H9 (cell line): ENCODE measurements at regions not wholly inside any gene's neighbourhood (a gene's known extent, or its start where the extent isn't known, plus 50 kb on each side); places are given as distances from the start of the nearest gene placed in this dataset.

Experiments
- DNase-seq: peaks from one replicate; pipeline ENCODE4 v3.0.0-alpha.2; 2017
- H2AFZ ChIP-seq: one replicate; pipeline ENCODE4 v1.6.1; 2013; ENCODE audit warnings: mild to moderate bottlenecking, low read length, control low read depth, moderate library complexity
- H2AK5ac ChIP-seq: 2 replicates; pipeline ENCODE4 v1.6.1; 2013; ENCODE audit warnings: low read length, control low read depth, mixed read lengths; ENCODE audit not compliant: insufficient read length
- H2BK120ac ChIP-seq: one replicate; pipeline ENCODE4 v1.6.1; 2013; ENCODE audit warnings: low read depth, mild to moderate bottlenecking, low read length, control low read depth, inconsistent platforms; ENCODE audit not compliant: poor library complexity, severe bottlenecking
- H2BK12ac ChIP-seq: 2 replicates; pipeline ENCODE4 v1.6.1; 2013; ENCODE audit warnings: low read length, control low read depth, mixed read lengths, low read depth; ENCODE audit not compliant: insufficient read length
- H2BK15ac ChIP-seq: 2 replicates; pipeline ENCODE4 v1.6.1; 2013; ENCODE audit warnings: low read depth, low read length, control low read depth
- H2BK20ac ChIP-seq: one replicate; pipeline ENCODE4 v1.6.1; 2013; ENCODE audit warnings: low read depth, mild to moderate bottlenecking, low read length, control low read depth, inconsistent platforms; ENCODE audit not compliant: poor library complexity, severe bottlenecking
- H2BK5ac ChIP-seq: 2 replicates; pipeline ENCODE4 v1.6.1; 2013; ENCODE audit warnings: low read length, control low read depth, mixed read lengths; ENCODE audit not compliant: insufficient read length
- H3K14ac ChIP-seq: 2 replicates; pipeline ENCODE4 v1.6.1; 2013; ENCODE audit warnings: low read length, control low read depth; ENCODE audit not compliant: insufficient read depth
- H3K18ac ChIP-seq: 2 replicates; pipeline ENCODE4 v1.6.1; 2013; ENCODE audit warnings: low read depth, mild to moderate bottlenecking, mixed read lengths, low read length, control low read depth; ENCODE audit not compliant: insufficient read length
- H3K23ac ChIP-seq: 2 replicates; pipeline ENCODE4 v1.6.1; 2013; ENCODE audit warnings: low read length, control low read depth, mixed read lengths, low read depth; ENCODE audit not compliant: insufficient read length
- H3K23me2 ChIP-seq: 2 replicates; pipeline ENCODE4 v1.6.1; 2013; ENCODE audit warnings: low read depth, mild to moderate bottlenecking, mixed read lengths, low read length, control low read depth; ENCODE audit not compliant: insufficient read length, poor library complexity, severe bottlenecking
- H3K27ac ChIP-seq: 2 replicates; pipeline ENCODE4 v1.5.1; 2013; ENCODE audit warnings: low read length, control low read depth, mixed read lengths, low read depth; ENCODE audit not compliant: insufficient read length
- H3K27me3 ChIP-seq: 2 replicates; pipeline ENCODE4 v1.6.1; 2013; ENCODE audit warnings: low read length, control low read depth, inconsistent platforms; ENCODE audit not compliant: insufficient read depth
- H3K4ac ChIP-seq: 2 replicates; pipeline ENCODE4 v1.6.1; 2013; ENCODE audit warnings: low read depth, mild to moderate bottlenecking, control low read depth, inconsistent platforms, low read length, moderate library complexity
- H3K4me1 ChIP-seq: 2 replicates; pipeline ENCODE4 v1.6.1; 2013; ENCODE audit warnings: low read length, control low read depth, inconsistent platforms; ENCODE audit not compliant: insufficient read depth
- H3K4me2 ChIP-seq: 2 replicates; pipeline ENCODE4 v1.6.1; 2013; ENCODE audit warnings: low read length, control low read depth, mixed read lengths; ENCODE audit not compliant: insufficient read length, insufficient read depth
- H3K56ac ChIP-seq: 2 replicates; pipeline ENCODE4 v1.6.1; 2013; ENCODE audit warnings: low read depth, mild to moderate bottlenecking, mixed read lengths, low read length, control low read depth; ENCODE audit not compliant: insufficient read length
- H3K79me1 ChIP-seq: 2 replicates; pipeline ENCODE4 v1.6.1; 2013; ENCODE audit warnings: low read depth, mild to moderate bottlenecking, moderate library complexity, low read length, control low read depth, inconsistent platforms; ENCODE audit not compliant: insufficient read depth, poor library complexity, severe bottlenecking
- H3K79me2 ChIP-seq: 2 replicates; pipeline ENCODE4 v1.6.1; 2013; ENCODE audit warnings: low read length, control low read depth, inconsistent platforms; ENCODE audit not compliant: insufficient read depth
- H3K9ac ChIP-seq: 2 replicates; pipeline ENCODE4 v1.6.1; 2013; ENCODE audit warnings: low read length, control low read depth, mixed read lengths; ENCODE audit not compliant: insufficient read length; ENCODE audit errors: extremely low read depth
- H3K9me3 ChIP-seq: one replicate; pipeline ENCODE4 v1.6.1; 2013; ENCODE audit warnings: low read depth, low read length, inconsistent platforms; ENCODE audit not compliant: control insufficient read depth
- H3T11ph ChIP-seq: one replicate; pipeline ENCODE4 v1.6.1; 2013; ENCODE audit warnings: mild to moderate bottlenecking, low read length, control low read depth, inconsistent platforms
- H4K20me1 ChIP-seq: one replicate; pipeline ENCODE4 v1.6.1; 2013; ENCODE audit not compliant: control insufficient read depth, insufficient read length, insufficient read depth
- H4K5ac ChIP-seq: 2 replicates; pipeline ENCODE4 v1.6.1; 2013; ENCODE audit warnings: low read depth, mild to moderate bottlenecking, mixed read lengths, low read length, control low read depth; ENCODE audit not compliant: insufficient read length
- H4K8ac ChIP-seq: replicated peaks from 2 replicates; pipeline ENCODE4 v1.6.1; 2013; ENCODE audit warnings: low read length, control low read depth, mixed read lengths, low read depth; ENCODE audit not compliant: insufficient read length
- H4K91ac ChIP-seq: 2 replicates; pipeline ENCODE4 v1.6.1; 2013; ENCODE audit warnings: low read depth, mild to moderate bottlenecking, moderate library complexity, mixed read lengths, low read length, control low read depth; ENCODE audit not compliant: insufficient read length
- H3K27ac Mint-ChIP-seq, 3 experiments: 2 replicates in 2 of 3; 3 replicates in 1 of 3; pipeline ENCODE4 v1.8.0; 2020 to 2021; ENCODE audit warnings: mixed read lengths in 3 of 3, mild to moderate bottlenecking in 1 of 3, moderate library complexity in 1 of 3
- H3K27me3 Mint-ChIP-seq: 2 replicates; pipeline ENCODE4 v1.8.0; 2021; ENCODE audit warnings: low read depth, mild to moderate bottlenecking, moderate library complexity, mixed read lengths
- H3K36me3 Mint-ChIP-seq, 3 experiments: 2 replicates in 2 of 3; 3 replicates in 1 of 3; pipeline ENCODE4 v1.8.0; 2020 to 2021; ENCODE audit warnings: low read depth in 3 of 3, mixed read lengths in 3 of 3; ENCODE audit not compliant: insufficient read depth in 1 of 3
- H3K4me1 Mint-ChIP-seq, 2 experiments: 2 replicates each; pipeline ENCODE4 v1.8.0; 2020; ENCODE audit warnings: mixed read lengths in 2 of 2
- H3K4me3 Mint-ChIP-seq, 2 experiments: 2 replicates in 1 of 2; 3 replicates in 1 of 2; pipeline ENCODE4 v1.8.0; 2020 to 2021; ENCODE audit warnings: mild to moderate bottlenecking in 2 of 2, mixed read lengths in 2 of 2, moderate library complexity in 1 of 2
- H3K9me3 Mint-ChIP-seq, 2 experiments: 2 replicates in 1 of 2; 3 replicates in 1 of 2; pipeline ENCODE4 v1.8.0; 2020; ENCODE audit warnings: mild to moderate bottlenecking in 2 of 2, mixed read lengths in 2 of 2, moderate library complexity in 1 of 2
- CTCF ChIP-seq: fragments of 200-600 bp; sonication (generic); conservative IDR thresholded peaks from 3 replicates; pipeline ENCODE4 v1.8.0; 2021; ENCODE audit warnings: antibody characterized with exemption, mild to moderate bottlenecking
- WGBS: extraction: QIAGEN DNeasy Blood & Tissue Kit; methylation state at CpG from one replicate; pipeline ENCODE4 v1.1.7; 2013; ENCODE audit warnings: missing lambda C conversion rate, low lambda C conversion rate, mixed read lengths; ENCODE audit not compliant: insufficient read length; ENCODE audit errors: extremely low coverage; 5-methylcytosine and 5-hydroxymethylcytosine counted together

DNA sequence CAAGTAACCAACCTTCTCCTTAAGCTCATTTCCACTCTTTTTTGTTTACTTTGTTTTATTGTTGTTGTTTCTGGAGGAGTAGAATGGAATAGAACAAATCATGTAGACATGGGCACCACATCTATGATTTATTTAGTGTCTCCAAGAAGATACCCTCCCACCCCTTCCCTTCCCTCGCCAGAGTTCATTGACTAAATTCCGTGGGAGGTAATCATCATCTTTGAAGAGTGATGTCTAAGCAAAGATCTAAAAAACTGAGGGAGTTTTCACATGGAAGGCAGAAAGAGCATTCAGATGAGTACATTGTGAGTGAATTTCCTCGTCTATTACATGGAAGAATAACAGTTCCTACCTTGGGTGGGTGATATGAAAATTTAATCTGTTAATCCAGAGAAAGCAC, 136.2 kb downstream of the SEC16B start:
- no peaks in the 10 kb centered on the region for H3K79me2 ChIP-seq
- H4K8ac ChIP-seq, result no peak overlapping the region
- H3K4me2 ChIP-seq, result no peak overlapping the region
- H4K91ac ChIP-seq, result no peak overlapping the region
- no peak overlapping the region for H3K27ac Mint-ChIP-seq
- H3K27me3 ChIP-seq, result no peaks in the 10 kb centered on the region
- no peak overlapping the region for H2BK15ac ChIP-seq
- H2BK20ac ChIP-seq, result no peak overlapping the region
- no peaks in the 10 kb centered on the region for H3K79me1 ChIP-seq
- H2BK12ac ChIP-seq, result no peak overlapping the region
- H3K9me3 ChIP-seq, result no peaks in the 10 kb centered on the region
- H2AK5ac ChIP-seq, result no peak overlapping the region
- no peak overlapping the region for H3K27ac ChIP-seq
- H3K4ac ChIP-seq, result no peak overlapping the region
- H3K14ac ChIP-seq, result no peak overlapping the region
- H2BK5ac ChIP-seq, result no peak overlapping the region
- H3K23me2 ChIP-seq, result no peaks in the 10 kb centered on the region
- H3K36me3 Mint-ChIP-seq, result peaks cover 0 to 3% (median 0%) of the 10 kb centered on the region in 3 experiments; a peak in 2 of 7 replicates
- H2BK120ac ChIP-seq, result no peak overlapping the region
- no peak overlapping the region for H4K5ac ChIP-seq
- no peak overlapping the region for H3K9ac ChIP-seq
- WGBS, result no CpG with 5 or more reads among the region's 3 CpGs
- H3K56ac ChIP-seq, result no peak overlapping the region
- DNase-seq, result no peak
- no peaks in the 10 kb centered on the region; a peak in 1 of 5 replicates for H3K9me3 Mint-ChIP-seq
- H3K4me1 ChIP-seq, result peaks cover 3% of the 10 kb centered on the region; the same call in 1 of the 2 replicates
- H2AFZ ChIP-seq, result no peak overlapping the region
- no peaks in the 10 kb centered on the region for H3K4me1 Mint-ChIP-seq
- TF ChIP-seq CTCF, result no peak
- no peak overlapping the region for H3K18ac ChIP-seq
- H4K20me1 ChIP-seq, result no peaks in the 10 kb centered on the region
- H3K27me3 Mint-ChIP-seq, result no peaks in the 10 kb centered on the region
- no peak overlapping the region for H3T11ph ChIP-seq
- no peak overlapping the region for H3K23ac ChIP-seq
- H3K4me3 Mint-ChIP-seq, result no peak overlapping the region
